ENCODE measurements at regions not wholly inside any gene's neighbourhood (a gene's known extent, or its start where the extent isn't known, plus 50 kb on each side); places are given as distances from the start of the nearest gene placed in this dataset.

GRCh38 chr1:38465460-38465859, 394.1 kb downstream of the RRAGC start:
- H3K4me1 ChIP-seq (ENCODE audit: control insufficient read depth, insufficient read depth, low read length), result no peaks in the 10 kb centered on the region
- no peak overlapping the region for H3K9ac ChIP-seq (ENCODE audit: low read depth, low read length)
- H3K4me2 ChIP-seq (ENCODE audit: low read length), result no peak overlapping the region
- H3K36me3 ChIP-seq (ENCODE audit: insufficient read depth, low read length), result no peaks in the 10 kb centered on the region
- H3K4me3 ChIP-seq (ENCODE audit: low read length), result no peak overlapping the region
- peaks cover 6% of the 10 kb centered on the region for H3K27me3 ChIP-seq (ENCODE audit: control insufficient read depth, insufficient read depth, low read length)
- H3K9me3 ChIP-seq (replicated peaks; ENCODE audit: low read length), result no peaks in the 10 kb centered on the region

GRCh38 chr1:38464071-38464661, 395.4 kb downstream of the RRAGC start:
- no peak overlapping the region for H3K9ac ChIP-seq (ENCODE audit: low read depth, low read length)
- no peak overlapping the region for H3K4me3 ChIP-seq (ENCODE audit: low read length)
- H3K4me1 ChIP-seq (ENCODE audit: control insufficient read depth, insufficient read depth, low read length), result no peaks in the 10 kb centered on the region
- no peaks in the 10 kb centered on the region for H3K9me3 ChIP-seq (replicated peaks; ENCODE audit: low read length)
- no peak overlapping the region for H3K4me2 ChIP-seq (ENCODE audit: low read length)
- H3K27me3 ChIP-seq (ENCODE audit: control insufficient read depth, insufficient read depth, low read length), result peaks cover 6% of the 10 kb centered on the region
- no peaks in the 10 kb centered on the region for H3K36me3 ChIP-seq (ENCODE audit: insufficient read depth, low read length)

GRCh38 chr1:38463074-38463473, 396.5 kb downstream of the RRAGC start:
- Histone ChIP-seq H3K27me3 (ENCODE audit: control insufficient read depth, insufficient read depth, low read length) (peaks cover 6% of the 10 kb centered on the region), H3K4me3 (ENCODE audit: low read length) (no peak overlapping the region), H3K9me3 (replicated peaks; ENCODE audit: low read length) (no peaks in the 10 kb centered on the region), H3K4me2 (ENCODE audit: low read length) (no peak overlapping the region), H3K36me3 (ENCODE audit: insufficient read depth, low read length) (no peaks in the 10 kb centered on the region), H3K9ac (ENCODE audit: low read depth, low read length) (no peak overlapping the region), H3K4me1 (ENCODE audit: control insufficient read depth, insufficient read depth, low read length) (no peaks in the 10 kb centered on the region)

- H3K4me2 ChIP-seq (ENCODE audit: low read length), result no peak overlapping the region
- H3K9me3 ChIP-seq (replicated peaks; ENCODE audit: low read length), result no peaks in the 10 kb centered on the region
- H3K4me1 ChIP-seq (ENCODE audit: control insufficient read depth, insufficient read depth, low read length), result peaks cover 9% of the 10 kb centered on the region
- H3K4me3 ChIP-seq (ENCODE audit: low read length), result no peak overlapping the region
- no peak overlapping the region for H3K9ac ChIP-seq (ENCODE audit: low read depth, low read length)
- H3K27me3 ChIP-seq (ENCODE audit: control insufficient read depth, insufficient read depth, low read length), result no peaks in the 10 kb centered on the region
- no peaks in the 10 kb centered on the region for H3K36me3 ChIP-seq (ENCODE audit: insufficient read depth, low read length)
These were observed 403.1 kb downstream of the RRAGC start for GRCh38 chr1:38456531-38456876.

GRCh38 chr1:38455829-38456530, 403.6 kb downstream of the RRAGC start:
- Histone ChIP-seq H3K9ac (ENCODE audit: low read depth, low read length) (no peak overlapping the region), H3K4me1 (ENCODE audit: control insufficient read depth, insufficient read depth, low read length) (peaks cover 13% of the 10 kb centered on the region), H3K4me2 (ENCODE audit: low read length) (no peak overlapping the region), H3K27me3 (ENCODE audit: control insufficient read depth, insufficient read depth, low read length) (no peaks in the 10 kb centered on the region), H3K36me3 (ENCODE audit: insufficient read depth, low read length) (no peaks in the 10 kb centered on the region), H3K4me3 (ENCODE audit: low read length) (no peak overlapping the region), H3K9me3 (replicated peaks; ENCODE audit: low read length) (no peaks in the 10 kb centered on the region)

- Histone ChIP-seq H3K9me3 (replicated peaks; ENCODE audit: low read length) (no peaks in the 10 kb centered on the region), H3K9ac (ENCODE audit: low read depth, low read length) (no peak overlapping the region), H3K4me2 (ENCODE audit: low read length) (no peak overlapping the region), H3K27me3 (ENCODE audit: control insufficient read depth, insufficient read depth, low read length) (no peaks in the 10 kb centered on the region), H3K4me3 (ENCODE audit: low read length) (no peak overlapping the region), H3K4me1 (ENCODE audit: control insufficient read depth, insufficient read depth, low read length) (peaks cover 18% of the 10 kb centered on the region), H3K36me3 (ENCODE audit: insufficient read depth, low read length) (no peaks in the 10 kb centered on the region)
These were observed 404.7 kb downstream of the RRAGC start for GRCh38 chr1:38454749-38455441.

GRCh38 chr1:38454236-38454635, 405.3 kb downstream of the RRAGC start:
- no peaks in the 10 kb centered on the region for H3K36me3 ChIP-seq (ENCODE audit: insufficient read depth, low read length)
- no peaks in the 10 kb centered on the region for H3K9me3 ChIP-seq (replicated peaks; ENCODE audit: low read length)
- no peaks in the 10 kb centered on the region for H3K27me3 ChIP-seq (ENCODE audit: control insufficient read depth, insufficient read depth, low read length)
- H3K9ac ChIP-seq (ENCODE audit: low read depth, low read length), result no peak overlapping the region
- H3K4me3 ChIP-seq (ENCODE audit: low read length), result no peak overlapping the region
- H3K4me1 ChIP-seq (ENCODE audit: control insufficient read depth, insufficient read depth, low read length), result peaks cover 21% of the 10 kb centered on the region
- no peak overlapping the region for H3K4me2 ChIP-seq (ENCODE audit: low read length)

GRCh38 chr1:38452246-38452645, 405.7 kb upstream of the POU3F1 start:
- Histone ChIP-seq H3K27me3 (ENCODE audit: control insufficient read depth, insufficient read depth, low read length) (no peaks in the 10 kb centered on the region), H3K9me3 (replicated peaks; ENCODE audit: low read length) (no peaks in the 10 kb centered on the region), H3K4me1 (ENCODE audit: control insufficient read depth, insufficient read depth, low read length) (peaks cover 21% of the 10 kb centered on the region), H3K9ac (ENCODE audit: low read depth, low read length) (peak overlapping the region; percentile 14), H3K4me2 (ENCODE audit: low read length) (no peak overlapping the region), H3K4me3 (ENCODE audit: low read length) (no peak overlapping the region), H3K36me3 (ENCODE audit: insufficient read depth, low read length) (no peaks in the 10 kb centered on the region)

- Histone ChIP-seq H3K27me3 (ENCODE audit: control insufficient read depth, insufficient read depth, low read length) (no peaks in the 10 kb centered on the region), H3K9me3 (replicated peaks; ENCODE audit: low read length) (no peaks in the 10 kb centered on the region), H3K9ac (ENCODE audit: low read depth, low read length) (no peak overlapping the region), H3K36me3 (ENCODE audit: insufficient read depth, low read length) (no peaks in the 10 kb centered on the region), H3K4me2 (ENCODE audit: low read length) (peak overlapping the region; percentile 39), H3K4me1 (ENCODE audit: control insufficient read depth, insufficient read depth, low read length) (peaks cover 21% of the 10 kb centered on the region), H3K4me3 (ENCODE audit: low read length) (peak overlapping the region; percentile 35)
These were observed 405.0 kb upstream of the POU3F1 start for GRCh38 chr1:38451541-38451993.

- H3K4me3 ChIP-seq (ENCODE audit: low read length), result no peak overlapping the region
- H3K4me1 ChIP-seq (ENCODE audit: control insufficient read depth, insufficient read depth, low read length), result peaks cover 30% of the 10 kb centered on the region
- no peak overlapping the region for H3K9ac ChIP-seq (ENCODE audit: low read depth, low read length)
- H3K4me2 ChIP-seq (ENCODE audit: low read length), result no peak overlapping the region
- H3K27me3 ChIP-seq (ENCODE audit: control insufficient read depth, insufficient read depth, low read length), result no peaks in the 10 kb centered on the region
- H3K36me3 ChIP-seq (ENCODE audit: insufficient read depth, low read length), result no peaks in the 10 kb centered on the region
- H3K9me3 ChIP-seq (replicated peaks; ENCODE audit: low read length), result no peaks in the 10 kb centered on the region
These were observed 402.3 kb upstream of the POU3F1 start for GRCh38 chr1:38448893-38449292.

GRCh38 chr1:38446936-38447335, 400.3 kb upstream of the POU3F1 start:
- Histone ChIP-seq H3K27me3 (ENCODE audit: control insufficient read depth, insufficient read depth, low read length) (no peaks in the 10 kb centered on the region), H3K4me2 (ENCODE audit: low read length) (no peak overlapping the region), H3K4me3 (ENCODE audit: low read length) (no peak overlapping the region), H3K9me3 (replicated peaks; ENCODE audit: low read length) (no peaks in the 10 kb centered on the region), H3K9ac (ENCODE audit: low read depth, low read length) (no peak overlapping the region), H3K4me1 (ENCODE audit: control insufficient read depth, insufficient read depth, low read length) (peaks cover 24% of the 10 kb centered on the region), H3K36me3 (ENCODE audit: insufficient read depth, low read length) (no peaks in the 10 kb centered on the region)
